ENCODE measurements at regions not wholly inside any gene's neighbourhood (a gene's known extent, or its start where the extent isn't known, plus 50 kb on each side); places are given as distances from the start of the nearest gene placed in this dataset.

GRCh38 chr3:137906985-137907649 is 102.8 kb upstream of the CLDN18 start:
- DNase-seq (ENCODE audit: extremely low spot score, unreplicated experiment) = no peak
- TF ChIP-seq, protein P1, sequence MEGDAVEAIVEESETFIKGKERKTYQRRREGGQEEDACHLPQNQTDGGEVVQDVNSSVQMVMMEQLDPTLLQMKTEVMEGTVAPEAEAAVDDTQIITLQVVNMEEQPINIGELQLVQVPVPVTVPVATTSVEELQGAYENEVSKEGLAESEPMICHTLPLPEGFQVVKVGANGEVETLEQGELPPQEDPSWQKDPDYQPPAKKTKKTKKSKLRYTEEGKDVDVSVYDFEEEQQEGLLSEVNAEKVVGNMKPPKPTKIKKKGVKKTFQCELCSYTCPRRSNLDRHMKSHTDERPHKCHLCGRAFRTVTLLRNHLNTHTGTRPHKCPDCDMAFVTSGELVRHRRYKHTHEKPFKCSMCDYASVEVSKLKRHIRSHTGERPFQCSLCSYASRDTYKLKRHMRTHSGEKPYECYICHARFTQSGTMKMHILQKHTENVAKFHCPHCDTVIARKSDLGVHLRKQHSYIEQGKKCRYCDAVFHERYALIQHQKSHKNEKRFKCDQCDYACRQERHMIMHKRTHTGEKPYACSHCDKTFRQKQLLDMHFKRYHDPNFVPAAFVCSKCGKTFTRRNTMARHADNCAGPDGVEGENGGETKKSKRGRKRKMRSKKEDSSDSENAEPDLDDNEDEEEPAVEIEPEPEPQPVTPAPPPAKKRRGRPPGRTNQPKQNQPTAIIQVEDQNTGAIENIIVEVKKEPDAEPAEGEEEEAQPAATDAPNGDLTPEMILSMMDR (IDR thresholded peaks at IDR 0.05) = no peak
- H3K9me3 Mint-ChIP-seq (ENCODE audit: unreplicated experiment) = peaks cover 15% of the 10 kb centered on the region
- no peaks in the 10 kb centered on the region for H3K27me3 Mint-ChIP-seq (ENCODE audit: unreplicated experiment)
- no peak overlapping the region for H3K27ac Mint-ChIP-seq (ENCODE audit: unreplicated experiment)
- no peaks in the 10 kb centered on the region for H3K4me1 Mint-ChIP-seq (ENCODE audit: unreplicated experiment)
- H3K36me3 Mint-ChIP-seq (ENCODE audit: unreplicated experiment) = no peaks in the 10 kb centered on the region
- H3K4me3 Mint-ChIP-seq (ENCODE audit: unreplicated experiment) = no peak overlapping the region

DNA sequence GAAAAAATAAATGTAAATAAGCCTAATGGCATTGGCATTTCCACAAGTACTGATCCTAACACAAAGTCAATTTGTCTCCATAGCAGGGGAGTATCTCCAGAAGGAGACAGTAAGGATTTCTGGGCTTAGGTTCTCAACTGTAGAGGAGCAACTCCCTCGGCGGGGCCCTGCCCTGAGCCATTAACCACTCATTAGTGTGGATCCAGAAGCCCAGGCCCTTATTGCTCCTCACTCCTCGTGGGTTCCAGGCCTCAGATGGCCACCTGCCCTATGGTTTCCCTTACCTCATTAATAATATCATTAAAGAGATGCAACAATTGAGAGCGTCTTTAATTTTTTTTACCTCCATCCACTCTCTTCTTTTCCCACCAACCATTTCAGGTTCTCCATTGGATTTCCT is 85.3 kb upstream of the CLDN18 start:
- no peaks in the 10 kb centered on the region for H3K36me3 Mint-ChIP-seq (ENCODE audit: unreplicated experiment)
- peaks cover 11% of the 10 kb centered on the region for H3K27me3 Mint-ChIP-seq (ENCODE audit: unreplicated experiment)
- H3K4me3 Mint-ChIP-seq (ENCODE audit: unreplicated experiment) = no peak overlapping the region
- no peak overlapping the region for H3K27ac Mint-ChIP-seq (ENCODE audit: unreplicated experiment)
- H3K4me1 Mint-ChIP-seq (ENCODE audit: unreplicated experiment) = no peaks in the 10 kb centered on the region
- no peaks in the 10 kb centered on the region for H3K9me3 Mint-ChIP-seq (ENCODE audit: unreplicated experiment)
- TF ChIP-seq, protein P1 (IDR thresholded peaks at IDR 0.05) = no peak
- DNase-seq (ENCODE audit: extremely low spot score, unreplicated experiment) = no peak

DNA sequence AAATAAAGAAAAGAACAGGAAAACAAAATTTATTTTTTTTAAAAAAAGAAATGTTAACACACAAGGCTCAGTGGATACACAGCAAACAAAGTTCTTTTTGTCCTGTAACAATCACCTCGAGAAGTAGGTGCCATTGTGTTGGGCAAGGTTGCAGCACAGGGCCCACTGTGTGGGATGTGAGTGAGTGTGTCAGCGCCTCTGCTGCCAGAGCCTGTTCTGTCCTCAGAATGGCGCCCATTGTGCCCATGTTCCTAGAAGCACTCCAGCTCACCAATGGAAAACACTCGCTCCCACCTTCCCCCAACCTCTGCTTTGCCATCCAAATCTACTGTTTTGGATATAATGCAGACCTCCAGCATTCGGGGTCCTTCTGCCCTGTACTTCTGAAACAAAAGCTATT is 84.9 kb upstream of the CLDN18 start:
- H3K9me3 Mint-ChIP-seq (ENCODE audit: unreplicated experiment) = no peaks in the 10 kb centered on the region

DNA sequence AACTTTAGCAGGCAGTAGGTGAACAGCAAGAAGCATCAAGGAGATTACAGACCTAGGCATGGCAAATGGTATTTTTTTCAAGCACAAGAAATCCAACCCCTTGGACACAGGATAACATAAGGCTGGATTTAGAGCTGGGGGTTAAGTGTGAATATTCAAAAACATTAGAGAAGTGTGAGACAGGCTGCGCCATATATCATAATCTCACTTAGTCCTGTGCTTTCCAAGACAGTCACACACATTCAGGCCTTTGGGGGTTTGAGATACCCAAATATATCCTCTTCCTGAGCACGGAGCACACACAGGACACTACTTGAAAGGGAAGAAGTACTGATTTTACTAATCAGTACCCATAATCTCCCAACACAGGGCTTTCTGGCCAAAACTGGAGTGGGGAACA is 83.0 kb upstream of the CLDN18 start:
- H3K27me3 Mint-ChIP-seq (ENCODE audit: unreplicated experiment) = peaks cover 11% of the 10 kb centered on the region
- no peak overlapping the region for H3K4me3 Mint-ChIP-seq (ENCODE audit: unreplicated experiment)
- H3K36me3 Mint-ChIP-seq (ENCODE audit: unreplicated experiment) = no peaks in the 10 kb centered on the region
- no peaks in the 10 kb centered on the region for H3K4me1 Mint-ChIP-seq (ENCODE audit: unreplicated experiment)
- TF ChIP-seq, protein P1 (IDR thresholded peaks at IDR 0.05) = no peak
- H3K27ac Mint-ChIP-seq (ENCODE audit: unreplicated experiment) = no peak overlapping the region
- H3K9me3 Mint-ChIP-seq (ENCODE audit: unreplicated experiment) = no peaks in the 10 kb centered on the region
- DNase-seq (ENCODE audit: extremely low spot score, unreplicated experiment) = no peak

More for the DNA sequence above, 84.9 kb upstream of the CLDN18 start:
- DNase-seq (ENCODE audit: extremely low spot score, unreplicated experiment) = no peak
- Mint-ChIP-seq H3K4me3 (ENCODE audit: unreplicated experiment) (no peak overlapping the region), H3K36me3 (ENCODE audit: unreplicated experiment) (no peaks in the 10 kb centered on the region), H3K27ac (ENCODE audit: unreplicated experiment) (no peak overlapping the region), H3K27me3 (ENCODE audit: unreplicated experiment) (peaks cover 11% of the 10 kb centered on the region), H3K4me1 (ENCODE audit: unreplicated experiment) (no peaks in the 10 kb centered on the region)
- TF ChIP-seq, protein P1 (IDR thresholded peaks at IDR 0.05) = no peak

DNA sequence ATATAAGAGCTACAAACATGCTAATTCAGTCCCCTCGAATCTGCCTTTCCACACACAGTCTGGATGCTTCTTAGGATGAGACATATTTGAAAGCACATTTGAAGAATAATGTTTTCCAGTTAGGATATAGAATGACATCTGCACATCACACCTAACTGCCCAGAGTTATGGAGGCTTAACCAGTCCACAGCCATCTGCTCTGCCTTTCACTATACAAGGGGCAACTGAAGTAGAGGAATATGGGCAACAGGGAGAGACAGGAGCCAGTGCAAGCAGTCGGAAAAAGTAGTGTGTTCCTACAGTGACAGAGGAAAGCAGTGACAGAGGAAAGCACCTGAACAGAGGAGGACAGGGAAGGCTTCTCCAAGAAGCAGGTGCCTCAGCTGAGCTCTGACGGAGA is 79.0 kb upstream of the CLDN18 start:
- TF ChIP-seq, protein P1 (IDR thresholded peaks at IDR 0.05) = no peak
- peaks cover 9% of the 10 kb centered on the region for H3K27me3 Mint-ChIP-seq (ENCODE audit: unreplicated experiment)

More for the DNA sequence above, 79.0 kb upstream of the CLDN18 start:
- no peaks in the 10 kb centered on the region for H3K4me1 Mint-ChIP-seq (ENCODE audit: unreplicated experiment)
- no peak overlapping the region for H3K4me3 Mint-ChIP-seq (ENCODE audit: unreplicated experiment)
- H3K36me3 Mint-ChIP-seq (ENCODE audit: unreplicated experiment) = no peaks in the 10 kb centered on the region
- no peak overlapping the region for H3K27ac Mint-ChIP-seq (ENCODE audit: unreplicated experiment)
- no peak for DNase-seq (ENCODE audit: extremely low spot score, unreplicated experiment)
- peaks cover 5% of the 10 kb centered on the region for H3K9me3 Mint-ChIP-seq (ENCODE audit: unreplicated experiment)
